H9 (cell line): ENCODE measurements at regions not wholly inside any gene's neighbourhood (a gene's known extent, or its start where the extent isn't known, plus 50 kb on each side); places are given as distances from the start of the nearest gene placed in this dataset.

Experiments used
- DNase-seq: peaks from one replicate; pipeline ENCODE4 v3.0.0-alpha.2; 2017
- H2AFZ ChIP-seq: one replicate; pipeline ENCODE4 v1.6.1; 2013; ENCODE audit warnings: mild to moderate bottlenecking, low read length, control low read depth, moderate library complexity
- H2AK5ac ChIP-seq: 2 replicates; pipeline ENCODE4 v1.6.1; 2013; ENCODE audit warnings: low read length, control low read depth, mixed read lengths; ENCODE audit not compliant: insufficient read length
- H2BK120ac ChIP-seq: one replicate; pipeline ENCODE4 v1.6.1; 2013; ENCODE audit warnings: low read depth, mild to moderate bottlenecking, low read length, control low read depth, inconsistent platforms; ENCODE audit not compliant: poor library complexity, severe bottlenecking
- H2BK12ac ChIP-seq: 2 replicates; pipeline ENCODE4 v1.6.1; 2013; ENCODE audit warnings: low read length, control low read depth, mixed read lengths, low read depth; ENCODE audit not compliant: insufficient read length
- H2BK15ac ChIP-seq: 2 replicates; pipeline ENCODE4 v1.6.1; 2013; ENCODE audit warnings: low read depth, low read length, control low read depth
- H2BK20ac ChIP-seq: one replicate; pipeline ENCODE4 v1.6.1; 2013; ENCODE audit warnings: low read depth, mild to moderate bottlenecking, low read length, control low read depth, inconsistent platforms; ENCODE audit not compliant: poor library complexity, severe bottlenecking
- H2BK5ac ChIP-seq: 2 replicates; pipeline ENCODE4 v1.6.1; 2013; ENCODE audit warnings: low read length, control low read depth, mixed read lengths; ENCODE audit not compliant: insufficient read length
- H3K14ac ChIP-seq: 2 replicates; pipeline ENCODE4 v1.6.1; 2013; ENCODE audit warnings: low read length, control low read depth; ENCODE audit not compliant: insufficient read depth
- H3K18ac ChIP-seq: 2 replicates; pipeline ENCODE4 v1.6.1; 2013; ENCODE audit warnings: low read depth, mild to moderate bottlenecking, mixed read lengths, low read length, control low read depth; ENCODE audit not compliant: insufficient read length
- H3K23ac ChIP-seq: 2 replicates; pipeline ENCODE4 v1.6.1; 2013; ENCODE audit warnings: low read length, control low read depth, mixed read lengths, low read depth; ENCODE audit not compliant: insufficient read length
- H3K23me2 ChIP-seq: 2 replicates; pipeline ENCODE4 v1.6.1; 2013; ENCODE audit warnings: low read depth, mild to moderate bottlenecking, mixed read lengths, low read length, control low read depth; ENCODE audit not compliant: insufficient read length, poor library complexity, severe bottlenecking
- H3K27ac ChIP-seq: 2 replicates; pipeline ENCODE4 v1.5.1; 2013; ENCODE audit warnings: low read length, control low read depth, mixed read lengths, low read depth; ENCODE audit not compliant: insufficient read length
- H3K27me3 ChIP-seq: 2 replicates; pipeline ENCODE4 v1.6.1; 2013; ENCODE audit warnings: low read length, control low read depth, inconsistent platforms; ENCODE audit not compliant: insufficient read depth
- H3K4ac ChIP-seq: 2 replicates; pipeline ENCODE4 v1.6.1; 2013; ENCODE audit warnings: low read depth, mild to moderate bottlenecking, control low read depth, inconsistent platforms, low read length, moderate library complexity
- H3K4me1 ChIP-seq: 2 replicates; pipeline ENCODE4 v1.6.1; 2013; ENCODE audit warnings: low read length, control low read depth, inconsistent platforms; ENCODE audit not compliant: insufficient read depth
- H3K4me2 ChIP-seq: 2 replicates; pipeline ENCODE4 v1.6.1; 2013; ENCODE audit warnings: low read length, control low read depth, mixed read lengths; ENCODE audit not compliant: insufficient read length, insufficient read depth
- H3K56ac ChIP-seq: 2 replicates; pipeline ENCODE4 v1.6.1; 2013; ENCODE audit warnings: low read depth, mild to moderate bottlenecking, mixed read lengths, low read length, control low read depth; ENCODE audit not compliant: insufficient read length
- H3K79me1 ChIP-seq: 2 replicates; pipeline ENCODE4 v1.6.1; 2013; ENCODE audit warnings: low read depth, mild to moderate bottlenecking, moderate library complexity, low read length, control low read depth, inconsistent platforms; ENCODE audit not compliant: insufficient read depth, poor library complexity, severe bottlenecking
- H3K79me2 ChIP-seq: 2 replicates; pipeline ENCODE4 v1.6.1; 2013; ENCODE audit warnings: low read length, control low read depth, inconsistent platforms; ENCODE audit not compliant: insufficient read depth
- H3K9ac ChIP-seq: 2 replicates; pipeline ENCODE4 v1.6.1; 2013; ENCODE audit warnings: low read length, control low read depth, mixed read lengths; ENCODE audit not compliant: insufficient read length; ENCODE audit errors: extremely low read depth
- H3K9me3 ChIP-seq: one replicate; pipeline ENCODE4 v1.6.1; 2013; ENCODE audit warnings: low read depth, low read length, inconsistent platforms; ENCODE audit not compliant: control insufficient read depth
- H3T11ph ChIP-seq: one replicate; pipeline ENCODE4 v1.6.1; 2013; ENCODE audit warnings: mild to moderate bottlenecking, low read length, control low read depth, inconsistent platforms
- H4K20me1 ChIP-seq: one replicate; pipeline ENCODE4 v1.6.1; 2013; ENCODE audit not compliant: control insufficient read depth, insufficient read length, insufficient read depth
- H4K5ac ChIP-seq: 2 replicates; pipeline ENCODE4 v1.6.1; 2013; ENCODE audit warnings: low read depth, mild to moderate bottlenecking, mixed read lengths, low read length, control low read depth; ENCODE audit not compliant: insufficient read length
- H4K8ac ChIP-seq: replicated peaks from 2 replicates; pipeline ENCODE4 v1.6.1; 2013; ENCODE audit warnings: low read length, control low read depth, mixed read lengths, low read depth; ENCODE audit not compliant: insufficient read length
- H4K91ac ChIP-seq: 2 replicates; pipeline ENCODE4 v1.6.1; 2013; ENCODE audit warnings: low read depth, mild to moderate bottlenecking, moderate library complexity, mixed read lengths, low read length, control low read depth; ENCODE audit not compliant: insufficient read length
- H3K27ac Mint-ChIP-seq, 3 experiments: 2 replicates in 2 of 3; 3 replicates in 1 of 3; pipeline ENCODE4 v1.8.0; 2020 to 2021; ENCODE audit warnings: mixed read lengths in 3 of 3, mild to moderate bottlenecking in 1 of 3, moderate library complexity in 1 of 3
- H3K27me3 Mint-ChIP-seq: 2 replicates; pipeline ENCODE4 v1.8.0; 2021; ENCODE audit warnings: low read depth, mild to moderate bottlenecking, moderate library complexity, mixed read lengths
- H3K36me3 Mint-ChIP-seq, 3 experiments: 2 replicates in 2 of 3; 3 replicates in 1 of 3; pipeline ENCODE4 v1.8.0; 2020 to 2021; ENCODE audit warnings: low read depth in 3 of 3, mixed read lengths in 3 of 3; ENCODE audit not compliant: insufficient read depth in 1 of 3
- H3K4me1 Mint-ChIP-seq, 2 experiments: 2 replicates each; pipeline ENCODE4 v1.8.0; 2020; ENCODE audit warnings: mixed read lengths in 2 of 2
- H3K4me3 Mint-ChIP-seq, 2 experiments: 2 replicates in 1 of 2; 3 replicates in 1 of 2; pipeline ENCODE4 v1.8.0; 2020 to 2021; ENCODE audit warnings: mild to moderate bottlenecking in 2 of 2, mixed read lengths in 2 of 2, moderate library complexity in 1 of 2
- H3K9me3 Mint-ChIP-seq, 2 experiments: 2 replicates in 1 of 2; 3 replicates in 1 of 2; pipeline ENCODE4 v1.8.0; 2020; ENCODE audit warnings: mild to moderate bottlenecking in 2 of 2, mixed read lengths in 2 of 2, moderate library complexity in 1 of 2
- WGBS: extraction: QIAGEN DNeasy Blood & Tissue Kit; methylation state at CpG from one replicate; pipeline ENCODE4 v1.1.7; 2013; ENCODE audit warnings: missing lambda C conversion rate, low lambda C conversion rate, mixed read lengths; ENCODE audit not compliant: insufficient read length; ENCODE audit errors: extremely low coverage; 5-methylcytosine and 5-hydroxymethylcytosine counted together
- TF ChIP-seq, protein P1 (sequence below): fragments of 200-600 bp; sonication (generic); conservative IDR thresholded peaks from 3 replicates; pipeline ENCODE4 v1.8.0; 2021; ENCODE audit warnings: antibody characterized with exemption, mild to moderate bottlenecking

DNA sequence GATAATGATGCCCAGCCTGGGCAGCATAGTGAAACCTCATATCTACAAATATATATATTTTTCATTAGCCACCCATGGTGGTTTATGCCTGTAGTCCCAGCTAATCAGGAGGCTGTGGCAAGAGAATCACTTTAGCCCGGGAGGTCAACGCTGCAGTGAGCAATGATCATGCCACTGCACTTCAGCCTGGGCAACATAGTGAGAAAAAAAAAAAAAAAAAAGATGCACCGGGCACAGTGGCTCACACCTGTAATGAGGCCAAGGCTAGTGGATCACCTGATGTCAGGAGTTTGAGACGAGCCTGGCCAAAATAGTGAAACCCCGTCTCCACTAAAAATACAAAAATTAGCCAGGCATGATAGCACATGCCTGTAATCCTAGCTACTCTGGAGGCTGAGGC lies 50.2 kb upstream of the ADRA1B start:
- H3K18ac ChIP-seq = no peak overlapping the region
- no CpG with 5 or more reads among the region's 5 CpGs for WGBS
- no peaks in the 10 kb centered on the region for H3K27me3 ChIP-seq
- no peak overlapping the region for H2AK5ac ChIP-seq
- H3K27ac Mint-ChIP-seq = no peak overlapping the region
- no peak overlapping the region for H2BK15ac ChIP-seq
- H3K23me2 ChIP-seq = no peaks in the 10 kb centered on the region
- no peak for DNase-seq
- H3K79me1 ChIP-seq = no peaks in the 10 kb centered on the region
- H3K79me2 ChIP-seq = no peaks in the 10 kb centered on the region
- no peak overlapping the region for H4K5ac ChIP-seq
- peaks cover 15% of the 10 kb centered on the region for H3K27me3 Mint-ChIP-seq
- no peak overlapping the region for H3K4me3 Mint-ChIP-seq
- no peak overlapping the region for H3K14ac ChIP-seq
- H4K91ac ChIP-seq = no peak overlapping the region
- H3K9me3 ChIP-seq = no peaks in the 10 kb centered on the region
- no peak overlapping the region for H3K23ac ChIP-seq
- TF ChIP-seq, protein P1, sequence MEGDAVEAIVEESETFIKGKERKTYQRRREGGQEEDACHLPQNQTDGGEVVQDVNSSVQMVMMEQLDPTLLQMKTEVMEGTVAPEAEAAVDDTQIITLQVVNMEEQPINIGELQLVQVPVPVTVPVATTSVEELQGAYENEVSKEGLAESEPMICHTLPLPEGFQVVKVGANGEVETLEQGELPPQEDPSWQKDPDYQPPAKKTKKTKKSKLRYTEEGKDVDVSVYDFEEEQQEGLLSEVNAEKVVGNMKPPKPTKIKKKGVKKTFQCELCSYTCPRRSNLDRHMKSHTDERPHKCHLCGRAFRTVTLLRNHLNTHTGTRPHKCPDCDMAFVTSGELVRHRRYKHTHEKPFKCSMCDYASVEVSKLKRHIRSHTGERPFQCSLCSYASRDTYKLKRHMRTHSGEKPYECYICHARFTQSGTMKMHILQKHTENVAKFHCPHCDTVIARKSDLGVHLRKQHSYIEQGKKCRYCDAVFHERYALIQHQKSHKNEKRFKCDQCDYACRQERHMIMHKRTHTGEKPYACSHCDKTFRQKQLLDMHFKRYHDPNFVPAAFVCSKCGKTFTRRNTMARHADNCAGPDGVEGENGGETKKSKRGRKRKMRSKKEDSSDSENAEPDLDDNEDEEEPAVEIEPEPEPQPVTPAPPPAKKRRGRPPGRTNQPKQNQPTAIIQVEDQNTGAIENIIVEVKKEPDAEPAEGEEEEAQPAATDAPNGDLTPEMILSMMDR = no peak
- no peak overlapping the region for H2BK5ac ChIP-seq
- H4K20me1 ChIP-seq = no peaks in the 10 kb centered on the region
- no peak overlapping the region for H3K27ac ChIP-seq
- H2BK20ac ChIP-seq = no peak overlapping the region
- H2AFZ ChIP-seq = no peak overlapping the region
- no peak overlapping the region for H3K4me2 ChIP-seq
- no peaks in the 10 kb centered on the region for H3K36me3 Mint-ChIP-seq
- H3K4me1 ChIP-seq = no peaks in the 10 kb centered on the region
- H3K4ac ChIP-seq = no peak overlapping the region
- H3K9me3 Mint-ChIP-seq = no peaks in the 10 kb centered on the region
- no peak overlapping the region for H3K56ac ChIP-seq
- no peaks in the 10 kb centered on the region for H3K4me1 Mint-ChIP-seq
- H3T11ph ChIP-seq = no peak overlapping the region
- H4K8ac ChIP-seq = no peak overlapping the region
- H3K9ac ChIP-seq = no peak overlapping the region
- no peak overlapping the region for H2BK12ac ChIP-seq
- no peak overlapping the region for H2BK120ac ChIP-seq
